Upper lobe of left lung (tissue), 4 donors: ENCODE measurements at regions not wholly inside any gene's neighbourhood (a gene's known extent, or its start where the extent isn't known, plus 50 kb on each side); places are given as distances from the start of the nearest gene placed in this dataset.

ENCODE experiments used
- EP300 ChIP-seq, 4 donors: sonication (generic); formaldehyde crosslinking; IDR thresholded peaks; one replicate each; pipeline ENCODE4 v1.5.1; 2017; ENCODE audit warnings: antibody characterized with exemption in 4 of 4, control low read depth in 2 of 4
- POLR2A ChIP-seq, 4 donors: fragments of 450-650 bp; IDR thresholded peaks; one replicate each; pipeline ENCODE4 v1.5.1; 2016 to 2017; ENCODE audit warnings: antibody characterized with exemption in 4 of 4, mild to moderate bottlenecking in 2 of 4
- POLR2AphosphoS5 ChIP-seq, 2 donors: sonication (generic); formaldehyde crosslinking; IDR thresholded peaks; one replicate each; pipeline ENCODE4 v1.5.1; 2017; ENCODE audit warnings: antibody characterized with exemption in 2 of 2
- TF ChIP-seq, protein P1 (sequence below), 6 experiments: fragments of 450-650 bp in 4 of 6; fragments of 200-600 bp in 2 of 6; sonication (generic) in 2 of 6; IDR thresholded peaks; one replicate each; pipeline ENCODE4 v1.5.1; 2016 to 2019; ENCODE audit warnings: antibody characterized with exemption in 6 of 6

DNA sequence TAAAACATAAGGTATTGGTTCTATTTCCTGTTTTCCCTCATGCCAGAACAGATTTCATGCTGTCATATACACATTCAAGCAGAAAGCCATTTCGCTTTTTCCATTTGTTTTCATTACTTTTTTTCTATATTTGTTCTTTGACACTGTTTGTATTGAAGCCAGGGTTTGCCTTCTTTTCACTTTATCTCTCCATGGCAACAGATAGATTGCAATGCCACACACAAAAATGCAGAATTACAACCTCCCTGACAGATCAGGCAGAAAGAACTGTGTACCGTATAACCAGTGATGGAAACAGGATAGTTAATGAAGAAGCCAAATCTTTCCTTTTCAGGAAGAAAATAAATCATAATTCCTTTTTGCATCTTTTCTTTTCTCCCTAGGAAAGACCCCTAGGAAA, 103.0 kb upstream of the PCGF5 start:
- TF ChIP-seq, protein P1, sequence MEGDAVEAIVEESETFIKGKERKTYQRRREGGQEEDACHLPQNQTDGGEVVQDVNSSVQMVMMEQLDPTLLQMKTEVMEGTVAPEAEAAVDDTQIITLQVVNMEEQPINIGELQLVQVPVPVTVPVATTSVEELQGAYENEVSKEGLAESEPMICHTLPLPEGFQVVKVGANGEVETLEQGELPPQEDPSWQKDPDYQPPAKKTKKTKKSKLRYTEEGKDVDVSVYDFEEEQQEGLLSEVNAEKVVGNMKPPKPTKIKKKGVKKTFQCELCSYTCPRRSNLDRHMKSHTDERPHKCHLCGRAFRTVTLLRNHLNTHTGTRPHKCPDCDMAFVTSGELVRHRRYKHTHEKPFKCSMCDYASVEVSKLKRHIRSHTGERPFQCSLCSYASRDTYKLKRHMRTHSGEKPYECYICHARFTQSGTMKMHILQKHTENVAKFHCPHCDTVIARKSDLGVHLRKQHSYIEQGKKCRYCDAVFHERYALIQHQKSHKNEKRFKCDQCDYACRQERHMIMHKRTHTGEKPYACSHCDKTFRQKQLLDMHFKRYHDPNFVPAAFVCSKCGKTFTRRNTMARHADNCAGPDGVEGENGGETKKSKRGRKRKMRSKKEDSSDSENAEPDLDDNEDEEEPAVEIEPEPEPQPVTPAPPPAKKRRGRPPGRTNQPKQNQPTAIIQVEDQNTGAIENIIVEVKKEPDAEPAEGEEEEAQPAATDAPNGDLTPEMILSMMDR (IDR thresholded peaks at IDR 0.05) = no peak
- no peak for TF ChIP-seq POLR2A (IDR thresholded peaks at IDR 0.05)
- TF ChIP-seq POLR2AphosphoS5 (IDR thresholded peaks at IDR 0.05) = no peak
- TF ChIP-seq EP300 (IDR thresholded peaks at IDR 0.05) = no peak
